OCI-LY1 (cell line): ENCODE measurements at regions not wholly inside any gene's neighbourhood (a gene's known extent, or its start where the extent isn't known, plus 50 kb on each side); places are given as distances from the start of the nearest gene placed in this dataset.

Experiments used
- CTCF ChIP-seq: fragments of 200-600 bp; sonication (generic), shearing (Covaris generic); IDR thresholded peaks from 2 replicates; pipeline ENCODE4 v1.5.1; 2017; ENCODE audit warnings: mild to moderate bottlenecking, antibody characterized with exemption, low read length, moderate library complexity, mixed read lengths
- EZH2 ChIP-seq: fragments of 200-600 bp; sonication (generic), shearing (Covaris generic); IDR thresholded peaks from 2 replicates; pipeline ENCODE4 v1.8.0; 2017; ENCODE audit warnings: borderline replicate concordance, mixed run types, mild to moderate bottlenecking, antibody characterized with exemption, low read length, moderate library complexity, mixed read lengths

- TF ChIP-seq EZH2 (no peak), CTCF (no peak)
Measured at GRCh38 chr2:192876698-192877097, 682.0 kb upstream of the TMEFF2 start.
